ENCODE measurements at regions not wholly inside any gene's neighbourhood (a gene's known extent, or its start where the extent isn't known, plus 50 kb on each side); places are given as distances from the start of the nearest gene placed in this dataset.

DNA sequence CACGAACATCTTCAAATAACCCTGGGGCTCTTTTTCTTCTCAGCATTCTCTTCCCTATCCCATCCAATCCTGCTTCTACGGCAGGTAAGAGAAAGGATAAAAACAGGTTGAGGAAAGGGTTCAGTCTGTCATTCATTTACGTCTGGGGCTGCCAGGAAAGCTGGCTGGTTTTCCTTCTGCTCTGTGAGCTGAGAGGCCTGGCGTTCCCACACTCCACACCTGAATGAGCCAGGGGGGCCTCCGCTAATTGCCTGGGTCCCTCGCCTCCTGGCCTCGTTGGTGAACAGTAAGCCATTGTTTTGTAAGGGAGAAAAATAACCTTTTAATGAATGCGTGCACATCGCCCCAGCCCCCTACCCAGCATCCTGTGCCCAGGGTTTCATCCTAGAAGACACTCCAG is 70.8 kb upstream of the SIM2 start:
- peak; percentile 66 for DNase-seq (ENCODE audit: low read depth)

DNA sequence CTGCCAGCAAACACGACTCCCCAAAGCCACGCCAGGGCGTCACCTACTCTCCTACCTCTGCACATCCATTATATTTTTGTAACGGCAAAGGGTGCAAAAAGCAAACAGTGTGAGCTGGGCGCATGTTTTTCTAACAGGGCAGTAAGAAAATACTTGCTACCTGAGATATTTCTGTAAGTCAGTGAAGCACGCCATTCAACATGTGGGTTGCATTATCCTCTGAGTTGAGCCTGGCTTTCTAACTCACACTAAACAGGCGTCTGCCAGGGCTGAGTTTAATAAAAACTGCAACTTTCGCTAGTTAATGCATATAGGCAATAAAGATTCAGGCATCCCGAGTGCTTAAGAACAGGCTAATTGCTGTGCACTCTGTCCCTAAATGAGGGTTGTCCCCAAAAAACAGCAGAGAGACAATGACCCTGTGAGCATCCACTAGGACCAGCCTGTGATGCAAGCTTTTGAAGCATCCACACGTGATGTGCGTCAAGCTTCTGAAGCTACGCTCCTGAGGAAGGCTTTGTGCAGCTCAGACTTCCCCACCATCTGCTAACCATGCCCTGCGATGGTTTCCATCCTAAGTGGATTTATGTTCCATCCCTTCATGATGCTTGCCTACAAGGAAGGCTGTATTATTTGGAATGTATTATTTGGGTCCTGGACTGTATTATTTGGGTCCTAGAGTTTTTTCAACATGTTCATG is 70.0 kb upstream of the SIM2 start:
- peak; percentile 25 for DNase-seq (ENCODE audit: low read depth)

DNA sequence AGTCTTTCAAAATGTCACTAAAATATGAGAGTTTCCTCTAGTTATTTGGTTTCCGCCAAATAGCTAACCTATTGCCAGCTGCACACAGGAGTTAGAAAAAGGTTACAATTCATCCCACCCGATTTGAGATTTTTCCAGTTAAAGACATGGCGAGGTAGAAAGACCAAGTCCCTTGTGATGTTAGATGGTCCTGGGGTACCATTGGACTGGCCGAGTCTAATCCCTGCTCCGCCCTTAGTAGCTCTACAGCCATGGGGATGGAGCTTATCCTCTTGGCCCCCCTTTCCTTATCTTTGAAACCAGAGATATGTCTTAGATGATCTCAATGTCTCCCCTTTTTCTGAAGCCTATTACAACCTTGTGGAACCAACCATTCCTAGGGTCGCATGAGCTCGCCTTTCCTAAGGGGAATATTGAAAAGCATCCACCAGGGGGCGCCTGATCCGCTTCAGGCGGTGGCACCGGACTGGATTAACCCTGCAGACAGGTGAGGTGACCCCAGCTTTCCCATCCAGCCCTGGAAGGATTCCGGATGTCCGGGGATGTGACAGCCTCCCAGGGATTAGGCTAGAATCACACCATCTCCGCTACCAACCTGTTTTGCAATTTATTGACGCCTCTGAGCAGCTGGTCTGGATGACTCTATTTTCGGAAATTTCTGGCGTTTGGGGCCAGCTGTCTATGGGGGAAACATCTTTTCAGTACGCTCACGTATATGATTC is 68.3 kb upstream of the SIM2 start:
- no peak for DNase-seq (ENCODE audit: low read depth)

DNA sequence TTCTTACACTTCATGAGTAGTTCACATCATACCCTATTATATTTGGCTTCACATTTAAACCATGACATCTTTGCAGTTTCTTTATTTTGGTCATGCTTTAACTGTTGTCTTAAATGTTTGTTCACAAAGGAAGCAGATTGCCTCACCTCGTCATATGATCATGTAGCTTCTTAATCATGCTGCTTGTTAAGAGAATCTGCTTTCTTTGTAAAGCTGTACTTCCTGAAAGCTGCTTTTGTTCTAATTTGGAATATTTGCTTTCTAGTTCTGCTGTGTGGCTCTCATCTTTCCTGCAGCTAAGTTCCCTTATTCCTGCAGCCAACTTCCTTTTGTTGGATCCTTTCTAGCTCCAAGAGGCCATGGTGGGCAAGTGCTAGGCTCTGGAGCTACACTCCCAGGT is 62.9 kb upstream of the SIM2 start:
- no peak for DNase-seq (ENCODE audit: low read depth)

DNA sequence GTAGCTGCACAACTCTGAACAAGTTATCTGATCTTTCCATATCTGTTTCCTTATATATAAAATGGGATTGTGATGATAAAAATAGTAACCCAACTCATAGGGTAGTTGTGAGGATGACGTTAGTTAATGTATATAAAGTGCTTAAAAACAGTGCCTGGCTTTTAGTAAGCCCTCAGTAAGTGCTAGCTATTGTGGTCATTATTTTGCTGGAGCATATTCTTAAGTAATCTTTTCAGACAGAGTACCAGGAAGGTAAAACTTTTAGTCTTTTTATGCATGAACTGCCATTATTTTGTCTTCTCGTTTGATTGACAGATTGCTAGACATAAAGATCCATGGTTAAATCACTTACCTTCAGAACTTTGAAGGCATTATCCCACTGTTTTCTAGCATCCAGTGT is 62.5 kb upstream of the SIM2 start:
- no peak for DNase-seq (ENCODE audit: low read depth)

DNA sequence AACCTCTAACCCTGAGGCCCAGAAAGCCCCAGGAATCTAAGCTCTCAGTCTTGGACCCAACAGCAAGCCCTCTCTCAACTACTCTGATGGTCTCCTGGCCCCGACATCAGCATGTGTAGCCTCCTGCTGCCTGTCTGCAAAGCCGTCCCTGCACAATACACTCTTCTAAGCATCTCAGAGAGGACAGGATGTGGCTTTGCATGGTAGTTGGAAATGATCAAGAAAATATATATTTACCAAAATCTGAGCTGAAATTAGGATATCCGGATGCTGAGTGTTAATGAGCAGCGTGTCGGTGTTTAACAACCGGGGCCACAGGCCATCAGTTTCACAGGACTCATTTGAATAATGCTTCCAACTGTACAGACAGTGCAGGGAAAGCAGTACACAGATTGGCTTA is 59.1 kb upstream of the SIM2 start:
- no peak for DNase-seq (ENCODE audit: low read depth)

DNA sequence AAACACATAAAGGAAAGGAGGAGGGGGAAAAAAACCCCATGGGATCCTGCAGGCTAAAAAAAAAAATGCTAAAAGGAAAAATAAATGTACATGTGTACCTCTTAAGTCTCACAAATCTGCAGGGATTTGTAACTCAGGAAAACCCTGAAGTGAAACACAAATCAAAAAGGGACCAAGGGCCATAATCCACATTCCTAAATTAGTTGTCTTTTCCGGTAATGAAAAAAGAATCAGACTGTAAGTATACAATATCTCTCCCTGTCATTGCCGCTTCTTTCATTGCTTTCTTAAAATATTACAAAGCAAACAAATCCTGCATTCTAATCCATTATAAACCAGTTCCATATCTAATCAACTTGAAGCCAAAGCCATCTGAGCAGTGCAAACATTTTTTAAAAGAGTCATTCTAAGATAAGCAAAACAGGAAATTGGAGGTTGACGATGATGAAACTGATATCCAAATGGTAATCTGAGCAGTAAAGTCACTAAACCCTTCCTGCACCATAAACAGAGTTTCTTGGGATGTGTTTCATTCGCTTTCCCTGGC is 58.7 kb upstream of the SIM2 start:
- DNase-seq (ENCODE audit: low read depth), result no peak

DNA sequence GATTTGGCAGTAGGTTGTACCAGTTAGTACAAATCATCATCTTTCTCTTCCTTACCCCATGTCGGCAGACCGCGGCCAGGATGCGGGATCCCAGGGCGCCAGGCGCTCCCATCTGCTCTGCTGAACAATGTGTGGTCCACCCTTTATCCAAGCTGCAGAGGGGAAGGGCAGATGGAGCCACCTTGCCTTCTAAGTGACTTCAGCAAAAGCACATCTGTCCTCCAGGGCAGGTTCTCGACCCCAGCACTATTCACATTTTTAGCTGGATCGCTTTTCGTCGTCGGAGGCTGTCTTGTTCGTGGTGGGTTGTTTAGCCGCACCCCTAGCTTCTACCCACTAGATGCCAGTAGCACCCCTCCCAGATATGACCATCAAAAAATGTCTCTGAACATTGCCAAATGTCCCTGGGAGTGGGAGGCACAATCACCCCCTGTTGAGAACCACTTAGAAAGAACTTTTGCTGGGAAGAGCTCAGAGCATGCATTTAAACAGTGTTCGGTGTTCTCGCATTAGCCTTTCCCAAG is 58.1 kb upstream of the SIM2 start:
- no peak for DNase-seq (ENCODE audit: low read depth)

DNA sequence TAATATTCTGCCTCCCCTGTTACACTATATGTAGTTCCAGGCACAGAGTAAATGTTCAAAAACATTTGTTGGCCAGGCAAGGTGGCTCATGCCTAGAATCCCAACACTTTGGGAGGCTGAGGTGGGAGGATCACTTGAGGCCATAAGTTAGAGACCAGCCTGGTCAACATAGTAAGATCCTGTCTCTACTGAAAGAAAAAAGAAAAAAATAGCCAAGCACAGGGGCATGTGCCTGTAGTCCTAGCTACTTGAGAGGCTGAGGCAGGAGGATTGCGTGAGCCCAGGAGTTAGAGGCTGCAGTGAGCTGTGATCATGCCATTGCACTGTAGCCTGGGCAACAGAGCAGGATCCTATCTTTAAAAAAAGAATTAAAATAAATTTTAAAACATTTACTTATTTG is 57.6 kb upstream of the SIM2 start:
- no peak for DNase-seq (ENCODE audit: low read depth)

DNA sequence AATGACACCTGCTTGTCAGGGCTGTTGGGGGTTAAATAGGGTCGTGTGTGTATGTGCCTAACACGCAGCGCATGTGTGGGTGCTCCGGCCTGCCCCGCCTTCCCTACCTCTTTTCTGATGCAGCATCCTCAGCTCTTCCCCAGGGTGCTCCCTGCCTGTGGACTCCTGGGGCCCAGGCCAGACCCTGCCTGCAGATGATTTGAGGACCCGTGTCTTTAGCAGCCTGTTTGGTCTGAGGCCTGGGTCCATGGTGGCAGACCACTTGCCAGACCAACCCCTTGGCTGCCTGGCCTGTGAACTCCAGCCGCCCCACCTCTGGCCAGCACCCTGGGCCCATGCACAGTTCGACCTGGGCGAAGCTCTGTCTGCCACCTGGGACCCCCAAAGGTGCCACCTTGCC is 57.0 kb upstream of the SIM2 start:
- DNase-seq (ENCODE audit: low read depth), result no peak

DNA sequence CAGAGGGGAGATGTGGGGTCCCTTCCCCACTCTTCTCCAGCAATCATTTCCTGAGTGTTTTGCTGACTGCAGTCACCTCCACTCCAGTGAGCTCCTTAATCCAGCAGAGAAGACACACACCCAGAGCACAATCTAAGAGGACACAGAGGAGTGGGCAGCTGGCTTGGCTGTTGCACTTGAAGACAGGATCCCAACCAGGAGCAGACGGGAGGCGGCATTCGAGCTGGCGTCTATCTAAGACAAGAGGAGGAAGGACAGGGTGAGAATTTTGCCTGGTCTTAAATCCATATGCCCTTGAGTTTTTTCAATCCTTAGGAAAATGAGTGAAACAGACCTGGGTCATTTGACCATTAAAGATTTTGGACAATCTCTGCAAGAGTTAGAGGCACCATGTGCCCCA is 56.1 kb upstream of the SIM2 start:
- DNase-seq (ENCODE audit: low read depth), result no peak

DNA sequence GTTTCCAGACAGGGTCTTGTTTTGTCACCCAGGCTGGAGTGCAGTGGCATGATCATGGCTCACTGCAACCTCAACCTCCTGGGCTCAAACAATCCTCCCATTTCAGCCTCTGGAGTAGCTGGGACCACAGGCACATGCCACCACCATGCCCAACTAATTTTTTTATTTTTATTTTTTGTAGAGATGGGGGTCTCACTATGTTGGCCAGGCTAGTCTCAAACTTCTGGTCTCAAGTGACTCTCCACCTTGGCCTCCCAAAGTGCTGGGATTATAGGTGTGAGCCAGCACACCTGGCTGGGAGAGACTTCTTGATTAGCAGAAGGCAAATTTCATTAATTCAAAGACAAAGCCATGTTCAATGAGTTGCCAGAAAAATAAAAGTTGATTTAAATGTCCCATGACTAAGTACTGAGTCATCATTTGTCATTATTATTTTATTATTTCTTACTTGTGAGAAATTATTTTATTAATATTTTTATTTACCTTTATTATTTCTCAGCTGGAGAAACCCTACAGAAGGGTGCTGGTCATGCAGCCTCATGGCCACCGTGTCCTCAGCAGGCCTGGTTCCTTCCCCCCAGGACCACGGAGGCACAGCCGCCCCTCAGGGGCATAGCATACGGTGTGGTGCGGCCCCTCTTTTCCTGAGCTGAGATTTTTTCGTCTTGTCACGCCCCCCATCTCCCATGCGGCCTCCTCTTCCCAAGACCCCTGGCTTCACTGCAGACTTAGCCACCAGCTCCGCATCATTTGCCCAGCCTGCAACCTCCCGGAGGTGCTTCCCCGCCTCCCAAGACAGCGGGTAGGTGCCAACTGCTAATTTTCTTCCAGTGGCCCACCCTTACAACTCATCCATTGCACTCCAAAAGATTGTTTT is 55.3 kb upstream of the SIM2 start:
- no peak for DNase-seq (ENCODE audit: low read depth)

DNA sequence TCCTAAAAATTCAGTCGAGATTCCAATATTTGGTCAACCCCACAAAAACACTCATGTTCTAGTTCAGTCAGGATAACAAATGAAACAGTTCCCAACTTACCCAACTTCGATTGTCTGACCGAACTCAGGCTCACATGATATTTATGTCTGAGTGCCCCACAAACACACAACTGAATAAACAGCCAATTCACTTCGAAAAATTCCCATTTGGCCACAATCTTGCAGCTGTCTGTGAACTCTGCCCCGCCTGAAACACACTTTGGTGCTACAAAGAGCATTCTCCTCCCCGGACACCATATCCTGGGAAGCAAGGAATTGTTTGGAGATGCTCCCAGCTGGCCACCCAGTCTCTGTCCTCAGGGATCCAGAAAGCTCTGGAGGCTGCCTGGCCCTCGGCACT is 52.9 kb upstream of the SIM2 start:
- DNase-seq (ENCODE audit: low read depth), result no peak

DNA sequence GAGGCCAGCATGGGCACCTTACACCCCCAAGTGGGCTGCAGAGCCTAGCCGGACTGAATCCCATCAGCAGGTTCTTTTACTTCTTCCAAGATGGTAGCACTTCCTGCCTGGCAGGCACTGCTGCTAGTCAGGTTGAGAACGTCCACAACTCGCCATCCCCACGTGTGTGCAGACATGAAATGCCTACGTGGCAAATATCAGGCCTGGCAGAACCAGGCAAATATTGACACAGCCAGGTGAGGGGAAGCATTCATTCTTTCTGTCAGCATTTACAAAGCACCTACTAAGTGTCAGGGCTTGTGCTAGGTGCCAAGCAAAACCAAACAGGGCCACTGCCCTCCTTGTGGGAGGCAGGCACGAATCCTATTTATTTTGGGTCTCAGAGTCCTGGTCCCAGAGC is 52.3 kb upstream of the SIM2 start:
- no peak for DNase-seq (ENCODE audit: low read depth)

DNA sequence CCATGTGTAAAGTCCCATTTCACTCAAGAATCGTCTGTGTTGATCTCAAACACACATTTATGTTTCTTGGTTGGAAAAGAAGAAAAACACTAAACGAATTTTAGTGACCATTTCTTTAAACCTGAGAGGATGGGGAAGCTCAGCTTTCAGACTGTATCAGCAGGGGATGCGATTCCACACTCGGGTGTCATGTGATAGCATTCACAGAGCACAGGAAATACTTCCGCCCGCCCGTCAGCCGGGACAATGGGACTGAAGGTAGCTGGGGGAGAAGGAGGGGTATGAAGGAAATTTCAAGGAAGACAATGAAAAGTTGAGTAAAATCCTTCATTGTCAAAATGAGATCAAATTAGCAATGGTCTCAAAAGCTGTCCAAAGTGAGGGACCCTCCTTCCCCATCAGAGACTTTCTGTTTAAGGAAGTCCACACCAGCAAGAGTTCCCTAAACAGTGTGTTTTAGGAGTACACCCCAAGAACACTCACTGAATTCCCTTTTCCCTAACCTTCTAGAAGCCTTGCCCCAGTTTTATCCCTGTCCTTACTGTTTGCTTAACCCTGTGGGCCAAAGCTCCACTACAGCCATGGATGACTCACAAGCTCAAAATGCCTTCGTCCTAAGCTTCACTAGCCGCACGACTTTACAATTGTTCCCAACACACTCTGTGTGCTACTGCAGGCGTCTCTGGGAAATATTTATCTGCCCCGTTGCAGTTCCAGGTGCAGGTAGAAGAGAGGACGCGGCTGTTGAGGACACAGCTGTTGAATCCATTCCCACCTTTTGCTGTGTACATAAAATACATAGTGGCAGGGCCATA is 51.4 kb upstream of the SIM2 start:
- peak; percentile 87 for DNase-seq (ENCODE audit: low read depth)

Data from renal cortical epithelial cell (primary cell).